ENCODE measurements at regions not wholly inside any gene's neighbourhood (a gene's known extent, or its start where the extent isn't known, plus 50 kb on each side); places are given as distances from the start of the nearest gene placed in this dataset.

- TF ChIP-seq CTCF (IDR thresholded peaks at IDR 0.05) (no peak), ZFX (IDR thresholded peaks at IDR 0.05; ENCODE audit: borderline replicate concordance) (no peak)
- H3K27ac ChIP-seq: no peak overlapping the region
These were observed 1500.8 kb upstream of the IGFBP7 start for GRCh38 chr4:58611012-58611411.

GRCh38 chr4:58606303-58606702 is 1496.1 kb upstream of the IGFBP7 start:
- H3K27ac ChIP-seq: no peak overlapping the region
- TF ChIP-seq ZFX (IDR thresholded peaks at IDR 0.05; ENCODE audit: borderline replicate concordance) (no peak), CTCF (IDR thresholded peaks at IDR 0.05) (no peak)

GRCh38 chr4:58603951-58604350 is 1493.8 kb upstream of the IGFBP7 start:
- H3K27ac ChIP-seq: no peak overlapping the region
- TF ChIP-seq CTCF (IDR thresholded peaks at IDR 0.05): no peak
- TF ChIP-seq ZFX (IDR thresholded peaks at IDR 0.05; ENCODE audit: borderline replicate concordance): no peak

- no peak for TF ChIP-seq CTCF (IDR thresholded peaks at IDR 0.05)
- TF ChIP-seq ZFX (IDR thresholded peaks at IDR 0.05; ENCODE audit: borderline replicate concordance): no peak
- no peak overlapping the region for H3K27ac ChIP-seq
These were observed 1492.7 kb upstream of the IGFBP7 start for GRCh38 chr4:58602731-58603359.

- H3K27ac ChIP-seq: no peak overlapping the region
- TF ChIP-seq ZFX (IDR thresholded peaks at IDR 0.05; ENCODE audit: borderline replicate concordance): no peak
- no peak for TF ChIP-seq CTCF (IDR thresholded peaks at IDR 0.05)
These were observed 1491.8 kb upstream of the IGFBP7 start for GRCh38 chr4:58602022-58602421.

GRCh38 chr4:58600290-58600689 is 1490.1 kb upstream of the IGFBP7 start:
- H3K27ac ChIP-seq: no peak overlapping the region
- TF ChIP-seq ZFX (IDR thresholded peaks at IDR 0.05; ENCODE audit: borderline replicate concordance) (no peak), CTCF (IDR thresholded peaks at IDR 0.05) (no peak)

- H3K27ac ChIP-seq: no peak overlapping the region
- TF ChIP-seq CTCF (IDR thresholded peaks at IDR 0.05) (no peak), ZFX (IDR thresholded peaks at IDR 0.05; ENCODE audit: borderline replicate concordance) (no peak)
These were observed 1480.5 kb upstream of the IGFBP7 start for GRCh38 chr4:58590722-58591121.

Data from 22Rv1 (cell line).